ENCODE measurements at regions not wholly inside any gene's neighbourhood (a gene's known extent, or its start where the extent isn't known, plus 50 kb on each side); places are given as distances from the start of the nearest gene placed in this dataset.

- DNase-seq, result no peak
Measured at GRCh38 chr6:74875193-74875592, 330.7 kb downstream of the COL12A1 start.

GRCh38 chr6:74872754-74873476 is 332.9 kb downstream of the COL12A1 start:
- DNase-seq, result no peak

GRCh38 chr6:74871757-74872156 is 334.1 kb downstream of the COL12A1 start:
- DNase-seq, result no peak

GRCh38 chr6:74870403-74870802 is 335.4 kb downstream of the COL12A1 start:
- no peak for DNase-seq

- no peak for DNase-seq
Measured at GRCh38 chr6:74867291-74867690, 338.6 kb downstream of the COL12A1 start.

GRCh38 chr6:74863968-74864367 is 341.9 kb downstream of the COL12A1 start:
- no peak for DNase-seq

- DNase-seq, result no peak
Measured at GRCh38 chr6:74860456-74860855, 345.4 kb downstream of the COL12A1 start.

- DNase-seq, result no peak
Measured at GRCh38 chr6:74857157-74857556, 348.7 kb downstream of the COL12A1 start.

GRCh38 chr6:74853991-74854390 is 351.9 kb downstream of the COL12A1 start:
- DNase-seq, result no peak

GRCh38 chr6:74851596-74851995 is 354.3 kb downstream of the COL12A1 start:
- DNase-seq, result no peak

GRCh38 chr6:74840953-74841352 is 364.9 kb downstream of the COL12A1 start:
- no peak for DNase-seq

GRCh38 chr6:74834967-74835366 is 370.9 kb downstream of the COL12A1 start:
- no peak for DNase-seq

- no peak for DNase-seq
Measured at GRCh38 chr6:74826263-74826662, 379.6 kb downstream of the COL12A1 start.

GRCh38 chr6:74814440-74814839 is 391.4 kb downstream of the COL12A1 start:
- no peak for DNase-seq

- no peak for DNase-seq
Measured at GRCh38 chr6:74807674-74808073, 398.2 kb downstream of the COL12A1 start.

GRCh38 chr6:74805916-74806696 is 399.7 kb downstream of the COL12A1 start:
- no peak for DNase-seq

- no peak for DNase-seq
Measured at GRCh38 chr6:74798302-74798701, 407.6 kb downstream of the COL12A1 start.

- DNase-seq, result no peak
Measured at GRCh38 chr6:74785236-74785635, 420.6 kb downstream of the COL12A1 start.

GRCh38 chr6:74782346-74782745 is 423.5 kb downstream of the COL12A1 start:
- DNase-seq, result no peak

- no peak for DNase-seq
Measured at GRCh38 chr6:74780831-74781230, 425.0 kb downstream of the COL12A1 start.

GRCh38 chr6:74768738-74769137 is 437.1 kb downstream of the COL12A1 start:
- no peak for DNase-seq

GRCh38 chr6:74768120-74768519 is 437.7 kb downstream of the COL12A1 start:
- no peak for DNase-seq

GRCh38 chr6:74765486-74765885 is 440.4 kb downstream of the COL12A1 start:
- DNase-seq, result no peak

- DNase-seq, result no peak
Measured at GRCh38 chr6:74764486-74764885, 441.4 kb downstream of the COL12A1 start.

GRCh38 chr6:74762841-74763240 is 443.0 kb downstream of the COL12A1 start:
- no peak for DNase-seq
